ENCODE measurements at regions not wholly inside any gene's neighbourhood (a gene's known extent, or its start where the extent isn't known, plus 50 kb on each side); places are given as distances from the start of the nearest gene placed in this dataset.

- no peaks in the 10 kb centered on the region for H3K36me3 Mint-ChIP-seq (ENCODE audit: insufficient read depth in 2 of 2)
- ATAC-seq (replicated peaks in 1 of 2) (no peak), DNase-seq (no peak)
- H3K27ac Mint-ChIP-seq: no peak overlapping the region
- H3K27me3 Mint-ChIP-seq (ENCODE audit: low read depth): no peaks in the 10 kb centered on the region
- peaks cover 2 to 7% of the 10 kb centered on the region in 2 donors for H3K9me3 Mint-ChIP-seq
- H3K4me1 Mint-ChIP-seq (ENCODE audit: low read depth): no peaks in the 10 kb centered on the region
- no peak overlapping the region for H3K4me3 Mint-ChIP-seq
These were observed 713.9 kb downstream of the EFNA5 start for GRCh38 chr5:106956886-106957285.

GRCh38 chr5:106956187-106956586 is 714.5 kb downstream of the EFNA5 start:
- ATAC-seq (replicated peaks in 1 of 2): no peak
- no peaks in the 10 kb centered on the region for H3K36me3 Mint-ChIP-seq (ENCODE audit: insufficient read depth in 2 of 2)
- H3K4me1 Mint-ChIP-seq (ENCODE audit: low read depth): no peaks in the 10 kb centered on the region
- no peak for DNase-seq
- H3K27ac Mint-ChIP-seq: no peak overlapping the region
- H3K9me3 Mint-ChIP-seq: peaks cover 2 to 10% of the 10 kb centered on the region in 2 donors
- no peak overlapping the region for H3K4me3 Mint-ChIP-seq
- no peaks in the 10 kb centered on the region for H3K27me3 Mint-ChIP-seq (ENCODE audit: low read depth)

- Mint-ChIP-seq H3K9me3 (peaks cover 3 to 10% of the 10 kb centered on the region in 2 donors), H3K27me3 (ENCODE audit: low read depth) (no peaks in the 10 kb centered on the region), H3K4me1 (ENCODE audit: low read depth) (no peaks in the 10 kb centered on the region), H3K36me3 (ENCODE audit: insufficient read depth in 2 of 2) (no peaks in the 10 kb centered on the region), H3K27ac (no peak overlapping the region), H3K4me3 (no peak overlapping the region)
- DNase-seq (no peak), ATAC-seq (replicated peaks in 1 of 2) (no peak)
These were observed 729.8 kb downstream of the EFNA5 start for GRCh38 chr5:106940986-106941385.

GRCh38 chr5:106940301-106940846 is 730.4 kb downstream of the EFNA5 start:
- Mint-ChIP-seq H3K36me3 (ENCODE audit: insufficient read depth in 2 of 2) (no peaks in the 10 kb centered on the region), H3K4me3 (no peak overlapping the region), H3K4me1 (ENCODE audit: low read depth) (no peaks in the 10 kb centered on the region), H3K27ac (no peak overlapping the region), H3K9me3 (peaks cover 3 to 10% of the 10 kb centered on the region in 2 donors), H3K27me3 (ENCODE audit: low read depth) (no peaks in the 10 kb centered on the region)
- ATAC-seq (replicated peaks in 1 of 2): no peak
- DNase-seq: no peak

- Mint-ChIP-seq H3K36me3 (ENCODE audit: insufficient read depth in 2 of 2) (no peaks in the 10 kb centered on the region), H3K27me3 (ENCODE audit: low read depth) (no peaks in the 10 kb centered on the region), H3K4me3 (no peak overlapping the region), H3K4me1 (ENCODE audit: low read depth) (no peaks in the 10 kb centered on the region), H3K9me3 (peaks cover 2 to 8% of the 10 kb centered on the region in 2 donors), H3K27ac (no peak overlapping the region)
- ATAC-seq (replicated peaks in 1 of 2) (no peak), DNase-seq (no peak)
These were observed 747.3 kb downstream of the EFNA5 start for GRCh38 chr5:106923409-106923808.

GRCh38 chr5:106921567-106921966 is 749.2 kb downstream of the EFNA5 start:
- ATAC-seq (replicated peaks in 1 of 2): no peak
- DNase-seq: no peak
- H3K4me3 Mint-ChIP-seq: no peak overlapping the region
- no peaks in the 10 kb centered on the region for H3K36me3 Mint-ChIP-seq (ENCODE audit: insufficient read depth in 2 of 2)
- H3K27me3 Mint-ChIP-seq (ENCODE audit: low read depth): no peaks in the 10 kb centered on the region
- no peak overlapping the region for H3K27ac Mint-ChIP-seq
- H3K4me1 Mint-ChIP-seq (ENCODE audit: low read depth): no peaks in the 10 kb centered on the region
- H3K9me3 Mint-ChIP-seq: peaks cover 2% of the 10 kb centered on the region in 2 donors

- H3K4me3 Mint-ChIP-seq: no peak overlapping the region
- DNase-seq: no peak
- H3K27ac Mint-ChIP-seq: no peak overlapping the region
- peaks cover 2 to 4% of the 10 kb centered on the region in 2 donors for H3K9me3 Mint-ChIP-seq
- ATAC-seq (replicated peaks in 1 of 2): no peak
- no peaks in the 10 kb centered on the region for H3K36me3 Mint-ChIP-seq (ENCODE audit: insufficient read depth in 2 of 2)
- no peaks in the 10 kb centered on the region for H3K27me3 Mint-ChIP-seq (ENCODE audit: low read depth)
- H3K4me1 Mint-ChIP-seq (ENCODE audit: low read depth): no peaks in the 10 kb centered on the region
These were observed 760.3 kb downstream of the EFNA5 start for GRCh38 chr5:106910486-106910885.

GRCh38 chr5:106909716-106910115 is 761.0 kb downstream of the EFNA5 start:
- Mint-ChIP-seq H3K4me1 (ENCODE audit: low read depth) (no peaks in the 10 kb centered on the region), H3K36me3 (ENCODE audit: insufficient read depth in 2 of 2) (no peaks in the 10 kb centered on the region), H3K27ac (no peak overlapping the region), H3K9me3 (peaks cover 2% of the 10 kb centered on the region in 2 donors), H3K27me3 (ENCODE audit: low read depth) (no peaks in the 10 kb centered on the region), H3K4me3 (no peak overlapping the region)
- no peak for DNase-seq
- ATAC-seq (replicated peaks in 1 of 2): no peak

- peaks cover 1 to 2% of the 10 kb centered on the region in 2 donors for H3K9me3 Mint-ChIP-seq
- H3K27me3 Mint-ChIP-seq (ENCODE audit: low read depth): no peaks in the 10 kb centered on the region
- no peak overlapping the region for H3K27ac Mint-ChIP-seq
- ATAC-seq (replicated peaks in 1 of 2) (no peak), DNase-seq (no peak)
- no peaks in the 10 kb centered on the region for H3K36me3 Mint-ChIP-seq (ENCODE audit: insufficient read depth in 2 of 2)
- H3K4me1 Mint-ChIP-seq (ENCODE audit: low read depth): no peaks in the 10 kb centered on the region
- H3K4me3 Mint-ChIP-seq: no peak overlapping the region
These were observed 762.8 kb downstream of the EFNA5 start for GRCh38 chr5:106907979-106908378.

- Mint-ChIP-seq H3K4me1 (ENCODE audit: low read depth) (no peaks in the 10 kb centered on the region), H3K4me3 (no peak overlapping the region), H3K36me3 (ENCODE audit: insufficient read depth in 2 of 2) (no peaks in the 10 kb centered on the region), H3K9me3 (peaks cover 1 to 2% of the 10 kb centered on the region in 2 donors), H3K27ac (no peak overlapping the region), H3K27me3 (ENCODE audit: low read depth) (no peaks in the 10 kb centered on the region)
- DNase-seq (no peak), ATAC-seq (replicated peaks in 1 of 2) (no peak)
These were observed 764.5 kb downstream of the EFNA5 start for GRCh38 chr5:106906199-106906598.

GRCh38 chr5:106894964-106895363 is 775.8 kb downstream of the EFNA5 start:
- Mint-ChIP-seq H3K27ac (no peak overlapping the region), H3K27me3 (ENCODE audit: low read depth) (no peaks in the 10 kb centered on the region)

GRCh38 chr5:106882035-106882434 is 788.7 kb downstream of the EFNA5 start:
- ATAC-seq (replicated peaks in 1 of 2): no peak
- Mint-ChIP-seq H3K4me1 (ENCODE audit: low read depth) (no peaks in the 10 kb centered on the region), H3K36me3 (ENCODE audit: insufficient read depth in 2 of 2) (no peaks in the 10 kb centered on the region), H3K27ac (no peak overlapping the region), H3K27me3 (ENCODE audit: low read depth) (no peaks in the 10 kb centered on the region), H3K9me3 (no peaks in the 10 kb centered on the region), H3K4me3 (no peak overlapping the region)
- no peak for DNase-seq

More at GRCh38 chr5:106894964-106895363, 775.8 kb downstream of the EFNA5 start:
- no peak for ATAC-seq (replicated peaks in 1 of 2)
- Mint-ChIP-seq H3K4me3 (no peak overlapping the region), H3K9me3 (peaks cover 2 to 3% of the 10 kb centered on the region in 2 donors), H3K36me3 (ENCODE audit: insufficient read depth in 2 of 2) (no peaks in the 10 kb centered on the region), H3K4me1 (ENCODE audit: low read depth) (no peaks in the 10 kb centered on the region)
- no peak for DNase-seq

- Mint-ChIP-seq H3K27me3 (ENCODE audit: low read depth) (no peaks in the 10 kb centered on the region), H3K4me1 (ENCODE audit: low read depth) (no peaks in the 10 kb centered on the region), H3K36me3 (ENCODE audit: insufficient read depth in 2 of 2) (no peaks in the 10 kb centered on the region), H3K27ac (no peak overlapping the region), H3K9me3 (no peaks in the 10 kb centered on the region), H3K4me3 (no peak overlapping the region)
- DNase-seq (no peak), ATAC-seq (replicated peaks in 1 of 2) (no peak)
These were observed 790.1 kb downstream of the EFNA5 start for GRCh38 chr5:106880656-106881055.

GRCh38 chr5:106877881-106878280 is 792.9 kb downstream of the EFNA5 start:
- H3K4me3 Mint-ChIP-seq: no peak overlapping the region
- no peak overlapping the region for H3K27ac Mint-ChIP-seq
- no peaks in the 10 kb centered on the region for H3K4me1 Mint-ChIP-seq (ENCODE audit: low read depth)
- H3K27me3 Mint-ChIP-seq (ENCODE audit: low read depth): no peaks in the 10 kb centered on the region
- no peaks in the 10 kb centered on the region for H3K36me3 Mint-ChIP-seq (ENCODE audit: insufficient read depth in 2 of 2)
- DNase-seq: no peak
- no peaks in the 10 kb centered on the region for H3K9me3 Mint-ChIP-seq
- no peak for ATAC-seq (replicated peaks in 1 of 2)

All from activated T-cell treated with anti-CD3 and anti-CD28 coated beads, Interleukin-2, amount 50 U/mL, for 72 hours (primary cell).